Nephron (organoid): ENCODE measurements at regions not wholly inside any gene's neighbourhood (a gene's known extent, or its start where the extent isn't known, plus 50 kb on each side); places are given as distances from the start of the nearest gene placed in this dataset.

ENCODE experiments used
- H3K27ac Mint-ChIP-seq, 3 experiments: 2 replicates each; pipeline ENCODE4 v1.8.0; 2020; ENCODE audit warnings: mixed read lengths in 3 of 3, mild to moderate bottlenecking in 2 of 3, moderate library complexity in 1 of 3
- H3K27me3 Mint-ChIP-seq: 2 replicates; pipeline ENCODE4 v1.8.0; 2021; ENCODE audit warnings: low read depth, mild to moderate bottlenecking, moderate library complexity, mixed read lengths
- H3K36me3 Mint-ChIP-seq: 2 replicates; pipeline ENCODE4 v1.8.0; 2020; ENCODE audit warnings: low read depth, mixed read lengths
- H3K4me1 Mint-ChIP-seq: 2 replicates; pipeline ENCODE4 v1.8.0; 2020; ENCODE audit warnings: mixed read lengths
- H3K4me3 Mint-ChIP-seq, 3 experiments: 2 replicates each; pipeline ENCODE4 v1.8.0; 2020; ENCODE audit warnings: mild to moderate bottlenecking in 3 of 3, mixed read lengths in 3 of 3, moderate library complexity in 2 of 3
- H3K9me3 Mint-ChIP-seq: 2 replicates; pipeline ENCODE4 v1.8.0; 2020; ENCODE audit warnings: mixed read lengths
- TF ChIP-seq, protein P1 (sequence below), 3 experiments: fragments of 200-600 bp; sonication (generic); IDR thresholded peaks; one replicate each; pipeline ENCODE4 v1.5.0; 2021; ENCODE audit warnings: antibody characterized with exemption in 3 of 3; ENCODE audit not compliant: unreplicated experiment in 3 of 3

- Mint-ChIP-seq H3K27me3 (peaks cover 9% of the 10 kb centered on the region), H3K27ac (no peak overlapping the region)
- TF ChIP-seq, protein P1, sequence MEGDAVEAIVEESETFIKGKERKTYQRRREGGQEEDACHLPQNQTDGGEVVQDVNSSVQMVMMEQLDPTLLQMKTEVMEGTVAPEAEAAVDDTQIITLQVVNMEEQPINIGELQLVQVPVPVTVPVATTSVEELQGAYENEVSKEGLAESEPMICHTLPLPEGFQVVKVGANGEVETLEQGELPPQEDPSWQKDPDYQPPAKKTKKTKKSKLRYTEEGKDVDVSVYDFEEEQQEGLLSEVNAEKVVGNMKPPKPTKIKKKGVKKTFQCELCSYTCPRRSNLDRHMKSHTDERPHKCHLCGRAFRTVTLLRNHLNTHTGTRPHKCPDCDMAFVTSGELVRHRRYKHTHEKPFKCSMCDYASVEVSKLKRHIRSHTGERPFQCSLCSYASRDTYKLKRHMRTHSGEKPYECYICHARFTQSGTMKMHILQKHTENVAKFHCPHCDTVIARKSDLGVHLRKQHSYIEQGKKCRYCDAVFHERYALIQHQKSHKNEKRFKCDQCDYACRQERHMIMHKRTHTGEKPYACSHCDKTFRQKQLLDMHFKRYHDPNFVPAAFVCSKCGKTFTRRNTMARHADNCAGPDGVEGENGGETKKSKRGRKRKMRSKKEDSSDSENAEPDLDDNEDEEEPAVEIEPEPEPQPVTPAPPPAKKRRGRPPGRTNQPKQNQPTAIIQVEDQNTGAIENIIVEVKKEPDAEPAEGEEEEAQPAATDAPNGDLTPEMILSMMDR (IDR thresholded peaks at IDR 0.05; ENCODE audit: unreplicated experiment in 3 of 3): no peak
Observed at GRCh38 chr2:234296991-234297390, 199.9 kb downstream of the ARL4C start.

GRCh38 chr2:234293973-234294372, 202.9 kb downstream of the ARL4C start:
- Mint-ChIP-seq H3K9me3 (no peaks in the 10 kb centered on the region), H3K27me3 (peaks cover 9% of the 10 kb centered on the region), H3K36me3 (no peaks in the 10 kb centered on the region), H3K4me1 (peaks cover 10% of the 10 kb centered on the region), H3K27ac (peak overlapping the region in 1 of 3 experiments; percentile 8), H3K4me3 (no peak overlapping the region)
- TF ChIP-seq, protein P1 (IDR thresholded peaks at IDR 0.05; ENCODE audit: unreplicated experiment in 3 of 3): no peak

More at GRCh38 chr2:234296991-234297390, 199.9 kb downstream of the ARL4C start:
- no peaks in the 10 kb centered on the region for H3K9me3 Mint-ChIP-seq
- H3K4me1 Mint-ChIP-seq: peaks cover 11% of the 10 kb centered on the region
- H3K4me3 Mint-ChIP-seq: no peak overlapping the region
- no peaks in the 10 kb centered on the region for H3K36me3 Mint-ChIP-seq

DNA sequence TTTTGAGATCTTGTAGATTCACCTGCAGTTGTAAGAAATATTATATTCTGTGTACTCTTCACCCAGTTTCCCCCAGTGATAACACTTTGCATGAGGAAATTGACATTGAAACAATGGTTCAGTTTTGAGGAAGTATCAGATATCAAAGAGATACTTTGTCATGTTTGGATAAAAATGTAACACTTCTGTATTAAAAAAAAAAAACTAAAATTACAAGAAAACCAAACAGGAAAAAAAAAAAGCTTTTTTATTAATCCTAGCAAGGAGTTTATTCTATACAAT, 204.0 kb downstream of the ARL4C start:
- Mint-ChIP-seq H3K27me3 (peaks cover 10% of the 10 kb centered on the region), H3K9me3 (no peaks in the 10 kb centered on the region), H3K36me3 (no peaks in the 10 kb centered on the region), H3K4me1 (peaks cover 10% of the 10 kb centered on the region), H3K27ac (no peak overlapping the region), H3K4me3 (no peak overlapping the region)
- TF ChIP-seq, protein P1 (IDR thresholded peaks at IDR 0.05; ENCODE audit: unreplicated experiment in 3 of 3): no peak

DNA sequence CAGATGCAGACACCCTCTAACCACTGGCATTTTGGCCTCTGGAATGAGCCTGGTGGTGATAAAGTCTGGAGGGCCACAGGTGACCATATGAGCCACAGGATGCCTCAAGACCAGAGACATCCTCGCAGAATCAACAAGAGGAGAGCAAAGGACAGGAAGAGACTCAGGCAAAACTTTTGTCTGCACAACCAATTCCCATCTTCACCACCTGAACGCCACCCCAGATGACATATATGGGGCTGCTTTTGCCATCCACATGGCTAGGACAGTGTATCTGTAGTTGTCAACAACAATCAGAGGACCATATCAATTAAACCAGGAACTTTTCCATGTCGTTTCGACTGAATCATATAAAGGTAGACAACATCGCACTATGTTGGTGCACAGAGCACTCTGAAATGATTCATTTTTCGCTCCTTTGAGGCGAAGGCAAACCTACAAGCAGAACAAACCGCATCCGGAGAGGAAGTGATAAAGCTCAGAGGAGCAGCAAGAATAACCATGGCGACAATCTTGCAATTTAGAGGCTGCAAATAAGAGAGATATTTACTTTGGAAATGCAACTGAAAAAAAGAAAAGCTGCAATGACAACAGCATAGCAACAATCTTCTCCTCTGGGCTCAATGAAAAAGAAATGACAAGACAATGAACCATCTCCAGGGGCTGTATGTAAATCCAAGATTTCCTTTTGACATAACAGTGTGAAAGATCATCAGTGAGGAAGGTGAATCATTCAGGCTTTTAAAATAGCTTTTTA, 204.5 kb downstream of the ARL4C start:
- H3K27me3 Mint-ChIP-seq: peaks cover 10% of the 10 kb centered on the region
- H3K27ac Mint-ChIP-seq: peak overlapping the region in 1 of 3 experiments; percentile 30
- H3K36me3 Mint-ChIP-seq: no peaks in the 10 kb centered on the region
- H3K9me3 Mint-ChIP-seq: no peaks in the 10 kb centered on the region
- no peak overlapping the region for H3K4me3 Mint-ChIP-seq
- TF ChIP-seq, protein P1 (IDR thresholded peaks at IDR 0.05; ENCODE audit: unreplicated experiment in 3 of 3): no peak
- peaks cover 10% of the 10 kb centered on the region for H3K4me1 Mint-ChIP-seq

GRCh38 chr2:234291765-234292204, 205.1 kb downstream of the ARL4C start:
- Mint-ChIP-seq H3K27me3 (peaks cover 10% of the 10 kb centered on the region), H3K9me3 (no peaks in the 10 kb centered on the region), H3K4me3 (no peak overlapping the region), H3K27ac (peak overlapping the region in 2 of 3 experiments; percentile 26 to 30), H3K4me1 (peaks cover 10% of the 10 kb centered on the region), H3K36me3 (no peaks in the 10 kb centered on the region)
- TF ChIP-seq, protein P1 (IDR thresholded peaks at IDR 0.05; ENCODE audit: unreplicated experiment in 3 of 3): no peak

GRCh38 chr2:234290671-234291070, 206.2 kb downstream of the ARL4C start:
- Mint-ChIP-seq H3K36me3 (no peaks in the 10 kb centered on the region), H3K4me1 (peaks cover 10% of the 10 kb centered on the region), H3K4me3 (no peak overlapping the region), H3K9me3 (no peaks in the 10 kb centered on the region), H3K27ac (no peak overlapping the region), H3K27me3 (peaks cover 10% of the 10 kb centered on the region)
- TF ChIP-seq, protein P1 (IDR thresholded peaks at IDR 0.05; ENCODE audit: unreplicated experiment in 3 of 3): no peak
